Stimulated activated memory B cell treated with anti-CD40 and anti-IgM and Interleukin-4, amounts not matched to agents 10 μg/mL and 1 μg/mL and 100 μg/mL, for 72 hours (primary cell): ENCODE measurements at regions not wholly inside any gene's neighbourhood (a gene's known extent, or its start where the extent isn't known, plus 50 kb on each side); places are given as distances from the start of the nearest gene placed in this dataset.
"Not testable (repeated sequence)": the region's sequence is repeated elsewhere in the genome, so short reads cannot be mapped to it uniquely, and the experiment has no call there.

Experiments used
- ATAC-seq: fragments of 150-1000 bp; cut with Tn5 transposase; 2 replicates; pipeline ENCODE4 v1.10.0; 2021
- H3K27ac Mint-ChIP-seq: one replicate; pipeline ENCODE4 v1.8.0; 2022; ENCODE audit warnings: mild to moderate bottlenecking, mixed read lengths
- H3K27me3 Mint-ChIP-seq: one replicate; pipeline ENCODE4 v1.8.0; 2022; ENCODE audit warnings: mixed read lengths
- H3K36me3 Mint-ChIP-seq: one replicate; pipeline ENCODE4 v1.8.0; 2022; ENCODE audit warnings: mixed read lengths
- H3K4me1 Mint-ChIP-seq: one replicate; pipeline ENCODE4 v1.8.0; 2022; ENCODE audit warnings: mixed read lengths
- H3K4me3 Mint-ChIP-seq: one replicate; pipeline ENCODE4 v1.8.0; 2022; ENCODE audit warnings: mild to moderate bottlenecking, moderate library complexity, mixed read lengths
- H3K9me3 Mint-ChIP-seq: one replicate; pipeline ENCODE4 v1.8.0; 2022; ENCODE audit warnings: mixed read lengths

DNA sequence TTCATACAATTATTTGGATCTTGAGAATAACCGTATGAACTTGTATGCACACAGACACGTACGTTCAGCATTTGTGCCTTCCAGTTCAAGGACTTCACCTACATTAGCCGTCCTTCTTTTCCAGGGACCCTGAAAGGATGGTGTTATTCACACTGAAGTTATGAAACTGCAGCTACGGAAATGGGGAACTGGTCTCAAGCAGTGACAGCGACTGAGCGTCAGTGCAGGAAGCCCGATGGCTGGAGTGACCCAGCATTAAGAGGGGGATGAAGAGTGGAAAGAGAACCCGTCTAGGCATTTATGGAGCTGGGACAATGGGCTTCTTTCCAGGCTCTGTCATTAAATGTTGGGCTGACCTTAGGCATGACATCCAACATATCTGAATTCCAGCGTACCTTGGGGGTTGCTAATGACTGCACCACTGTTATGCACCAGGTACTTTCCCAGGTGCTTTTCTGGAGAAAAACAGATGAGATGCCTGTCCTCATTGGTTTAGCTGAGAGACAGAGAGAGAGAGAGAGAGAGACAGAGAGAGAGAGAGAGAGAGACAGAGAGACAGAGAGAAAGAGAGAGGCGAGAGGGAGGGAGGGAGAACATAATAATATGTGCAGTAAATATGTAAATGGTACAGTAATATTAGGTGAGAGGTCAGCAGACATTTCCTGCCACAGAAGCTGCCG lies 204.7 kb upstream of the EXOC2 start:
- Mint-ChIP-seq H3K4me1 (peaks cover 21% of the 10 kb centered on the region), H3K4me3 (peak overlapping the region; percentile 68), H3K36me3 (no peaks in the 10 kb centered on the region), H3K9me3 (no peaks in the 10 kb centered on the region), H3K27ac (peak overlapping the region; percentile 87), H3K27me3 (peaks cover 43% of the 10 kb centered on the region)
- ATAC-seq, result peak; percentile 79

DNA sequence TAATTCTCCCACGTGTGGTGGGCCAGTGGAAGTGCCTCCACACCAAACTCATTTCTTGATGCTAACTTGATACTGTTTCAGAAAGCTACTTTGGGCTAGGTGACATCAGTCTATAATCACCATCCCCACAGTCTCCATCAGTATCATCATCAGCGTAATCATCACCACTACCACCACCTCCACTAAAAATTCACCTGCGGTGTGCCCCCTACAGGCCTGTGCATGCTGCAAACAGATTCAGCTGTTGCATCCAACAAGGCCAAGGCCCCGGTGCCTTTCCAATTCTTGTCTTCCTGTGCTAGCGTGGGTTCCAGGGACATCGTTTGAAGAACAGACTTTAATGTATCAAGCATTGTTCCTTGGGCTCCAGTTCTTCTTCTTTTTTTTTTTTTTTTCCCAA lies 201.3 kb upstream of the EXOC2 start:
- H3K27ac Mint-ChIP-seq, result no peak overlapping the region
- peaks cover 21% of the 10 kb centered on the region for H3K4me1 Mint-ChIP-seq
- H3K36me3 Mint-ChIP-seq, result no peaks in the 10 kb centered on the region
- peaks cover 30% of the 10 kb centered on the region for H3K27me3 Mint-ChIP-seq
- H3K4me3 Mint-ChIP-seq, result no peak overlapping the region
- no peaks in the 10 kb centered on the region for H3K9me3 Mint-ChIP-seq
- no peak for ATAC-seq

DNA sequence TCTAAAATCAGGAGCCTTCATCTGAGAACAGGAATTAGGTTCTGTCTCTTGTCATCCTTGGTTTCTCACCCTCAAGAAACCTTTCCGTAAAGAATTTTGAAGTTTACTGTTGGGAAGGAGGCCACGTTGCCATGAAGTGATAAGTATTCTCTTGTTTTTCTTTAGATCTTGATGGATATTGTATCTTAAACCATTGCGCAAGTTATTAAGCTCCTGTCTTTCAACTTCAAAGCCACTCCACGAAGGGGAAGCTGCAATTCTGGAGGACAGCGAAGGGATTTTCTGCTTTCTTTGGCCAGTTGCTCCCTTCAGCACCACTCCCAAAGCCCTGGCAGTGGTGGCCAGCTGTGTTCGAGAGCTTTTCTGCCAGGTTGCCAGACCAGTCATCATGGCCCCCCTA lies 198.1 kb upstream of the EXOC2 start:
- no peak for ATAC-seq
- H3K27ac Mint-ChIP-seq, result no peak overlapping the region
- H3K36me3 Mint-ChIP-seq, result no peaks in the 10 kb centered on the region
- no peaks in the 10 kb centered on the region for H3K4me1 Mint-ChIP-seq
- H3K9me3 Mint-ChIP-seq, result no peaks in the 10 kb centered on the region
- no peak overlapping the region for H3K4me3 Mint-ChIP-seq
- H3K27me3 Mint-ChIP-seq, result peaks cover 9% of the 10 kb centered on the region

DNA sequence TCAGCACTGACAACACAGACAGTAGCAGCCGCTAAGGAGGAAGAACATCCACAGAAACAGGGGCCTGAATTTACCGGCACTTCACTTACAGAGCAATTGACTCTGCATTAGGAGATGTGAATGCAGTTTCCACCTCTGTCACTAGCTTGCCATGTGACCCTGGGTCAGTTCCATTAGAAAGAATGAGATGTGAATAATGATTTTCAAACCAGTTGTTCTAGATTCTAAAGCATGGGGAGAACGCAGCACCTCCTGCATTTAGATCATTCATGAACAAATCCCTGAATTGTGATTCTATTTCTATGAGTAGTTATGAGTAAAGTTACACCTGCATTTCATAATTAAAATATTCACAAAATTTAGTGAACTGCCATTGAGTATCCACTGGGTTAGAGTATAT lies 197.3 kb upstream of the EXOC2 start:
- no peaks in the 10 kb centered on the region for H3K36me3 Mint-ChIP-seq
- no peak for ATAC-seq
- no peaks in the 10 kb centered on the region for H3K9me3 Mint-ChIP-seq
- no peak overlapping the region for H3K27ac Mint-ChIP-seq
- H3K4me3 Mint-ChIP-seq, result no peak overlapping the region
- no peaks in the 10 kb centered on the region for H3K4me1 Mint-ChIP-seq
- H3K27me3 Mint-ChIP-seq, result peaks cover 9% of the 10 kb centered on the region

DNA sequence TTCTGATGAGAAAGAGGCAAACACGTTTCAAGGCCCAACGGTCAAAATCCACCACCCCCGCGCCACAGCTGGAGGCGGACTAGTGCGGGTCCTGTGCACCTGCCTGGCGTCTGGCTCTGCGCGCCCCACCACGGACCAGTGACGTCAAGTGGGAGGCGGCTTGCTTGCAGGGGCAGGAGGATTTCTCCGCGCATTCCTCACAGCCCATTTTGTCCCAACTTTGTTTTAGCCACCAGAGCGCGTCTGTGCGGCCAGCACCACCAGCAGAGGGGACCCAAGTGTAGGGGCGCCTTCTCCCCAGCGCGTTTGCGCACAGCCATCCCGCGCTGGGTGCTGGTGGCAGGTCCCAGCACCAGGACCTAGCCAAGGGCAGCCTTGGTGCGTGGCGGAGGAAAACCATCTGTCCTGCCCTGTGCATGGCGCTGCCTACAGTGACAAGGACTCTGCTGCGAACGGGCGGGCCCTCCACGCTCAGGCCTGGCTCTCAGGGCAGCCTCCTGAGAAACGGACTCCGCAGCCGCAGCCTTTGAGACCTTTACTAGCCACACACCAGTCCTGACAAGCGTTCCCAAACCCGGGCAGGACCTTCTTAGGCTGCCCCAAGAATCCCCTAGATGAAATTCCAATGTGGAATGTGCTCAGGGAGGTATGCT lies 194.8 kb upstream of the EXOC2 start:
- H3K27ac Mint-ChIP-seq, result no peak overlapping the region
- no peaks in the 10 kb centered on the region for H3K4me1 Mint-ChIP-seq
- H3K36me3 Mint-ChIP-seq, result no peaks in the 10 kb centered on the region
- H3K4me3 Mint-ChIP-seq, result no peak overlapping the region
- peaks cover 11% of the 10 kb centered on the region for H3K27me3 Mint-ChIP-seq
- no peak for ATAC-seq
- H3K9me3 Mint-ChIP-seq, result no peaks in the 10 kb centered on the region

DNA sequence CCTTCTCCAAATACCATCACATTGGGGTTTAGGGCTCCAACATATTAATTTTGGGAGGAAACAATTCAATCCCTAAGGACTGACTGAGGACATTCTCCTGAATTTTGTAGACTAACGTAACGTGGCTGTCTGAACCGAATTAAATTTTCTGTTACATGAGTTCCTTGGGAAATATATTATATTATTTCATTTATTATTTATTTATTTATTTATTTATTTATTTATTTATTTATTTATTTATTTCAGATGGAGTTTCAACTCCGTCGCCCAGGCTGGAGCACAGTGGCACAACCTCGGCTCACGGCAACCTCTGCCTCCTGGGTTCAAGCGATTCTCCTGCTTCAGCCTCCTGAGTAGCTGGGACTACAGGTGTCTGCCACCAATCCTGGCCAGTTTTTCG lies 193.2 kb upstream of the EXOC2 start:
- not testable (repeated sequence) for ATAC-seq, H3K4me1 Mint-ChIP-seq, H3K27ac Mint-ChIP-seq, H3K9me3 Mint-ChIP-seq, H3K4me3 Mint-ChIP-seq, H3K36me3 Mint-ChIP-seq
- peaks cover 18% of the 10 kb centered on the region for H3K27me3 Mint-ChIP-seq

DNA sequence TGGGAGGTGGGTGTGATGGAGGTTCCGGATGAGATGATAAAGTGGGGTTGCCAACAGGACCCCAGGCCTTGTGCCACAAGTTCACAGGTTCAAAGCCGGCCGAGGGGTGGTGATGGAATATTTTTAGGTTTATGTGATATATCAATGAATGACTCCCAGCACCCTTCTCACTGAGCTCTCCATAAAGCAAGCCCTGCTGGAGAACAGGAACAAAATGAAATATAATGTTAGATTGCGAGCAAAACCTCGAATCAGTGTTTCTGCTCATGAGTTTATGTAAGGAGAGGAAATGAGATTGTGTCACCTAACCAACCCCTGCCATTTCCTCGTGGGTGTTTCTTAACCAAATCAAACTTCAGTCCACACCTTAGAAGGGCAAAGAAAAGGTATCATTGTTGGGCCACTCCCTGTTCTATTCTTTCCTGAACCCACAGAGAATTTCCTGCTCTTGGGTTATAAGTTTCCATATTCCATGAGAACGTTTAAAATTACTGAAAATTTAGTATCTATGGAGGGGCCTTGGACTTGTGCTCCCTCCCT lies 192.2 kb upstream of the EXOC2 start:
- Mint-ChIP-seq H3K27ac (no peak overlapping the region), H3K36me3 (no peaks in the 10 kb centered on the region), H3K27me3 (peaks cover 18% of the 10 kb centered on the region), H3K4me1 (no peaks in the 10 kb centered on the region), H3K4me3 (no peak overlapping the region), H3K9me3 (no peaks in the 10 kb centered on the region)
- ATAC-seq, result no peak

DNA sequence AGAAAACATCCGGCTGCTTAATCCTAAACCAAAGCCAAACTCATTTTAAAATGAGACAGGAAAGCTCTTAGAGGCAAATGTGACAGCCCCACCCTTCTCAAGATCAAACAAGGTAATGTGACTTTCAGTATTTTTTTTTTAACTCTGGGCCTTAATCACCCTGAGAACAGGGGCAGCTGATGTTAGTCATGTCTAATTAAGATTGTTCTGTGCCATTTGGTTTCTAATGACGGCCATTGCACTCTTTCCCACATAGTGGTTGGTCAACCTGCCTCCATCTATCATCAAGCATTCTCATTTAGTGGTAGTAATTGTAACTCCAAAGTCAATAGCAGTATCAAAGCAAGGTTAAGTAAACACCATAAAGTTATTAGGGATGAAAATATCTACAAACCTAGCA lies 191.6 kb upstream of the EXOC2 start:
- no peaks in the 10 kb centered on the region for H3K4me1 Mint-ChIP-seq
- H3K27ac Mint-ChIP-seq, result no peak overlapping the region
- no peaks in the 10 kb centered on the region for H3K36me3 Mint-ChIP-seq
- H3K27me3 Mint-ChIP-seq, result peaks cover 18% of the 10 kb centered on the region
- no peaks in the 10 kb centered on the region for H3K9me3 Mint-ChIP-seq
- no peak for ATAC-seq
- no peak overlapping the region for H3K4me3 Mint-ChIP-seq

DNA sequence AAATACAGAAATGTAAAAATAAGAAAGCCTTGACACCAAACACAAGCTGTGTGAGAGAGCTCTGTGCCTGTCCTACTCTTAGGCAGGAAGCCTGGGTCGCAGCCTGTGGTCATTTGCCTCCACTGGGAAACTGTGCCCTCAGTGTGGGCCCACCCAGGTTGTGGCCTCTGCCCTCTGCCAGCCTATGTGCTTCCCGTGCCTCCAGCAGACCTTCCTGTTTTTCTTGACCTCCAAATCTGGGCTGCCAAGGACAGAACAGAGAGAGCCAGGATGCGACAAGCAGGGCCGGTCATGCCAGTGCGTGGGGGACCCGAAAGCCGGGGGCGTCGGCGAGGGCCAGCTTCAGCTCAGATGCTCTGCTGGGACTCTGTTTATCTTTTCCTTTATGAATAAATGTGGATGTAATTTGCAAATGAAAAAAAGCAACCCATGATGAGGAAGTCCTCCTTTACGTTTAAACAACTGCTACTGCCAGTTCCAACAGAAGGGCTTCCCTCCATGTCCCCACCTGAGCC lies 189.2 kb upstream of the EXOC2 start:
- no peaks in the 10 kb centered on the region for H3K4me1 Mint-ChIP-seq
- H3K27me3 Mint-ChIP-seq, result peaks cover 32% of the 10 kb centered on the region
- ATAC-seq, result no peak
- no peaks in the 10 kb centered on the region for H3K36me3 Mint-ChIP-seq
- no peaks in the 10 kb centered on the region for H3K9me3 Mint-ChIP-seq
- H3K4me3 Mint-ChIP-seq, result no peak overlapping the region
- no peak overlapping the region for H3K27ac Mint-ChIP-seq

DNA sequence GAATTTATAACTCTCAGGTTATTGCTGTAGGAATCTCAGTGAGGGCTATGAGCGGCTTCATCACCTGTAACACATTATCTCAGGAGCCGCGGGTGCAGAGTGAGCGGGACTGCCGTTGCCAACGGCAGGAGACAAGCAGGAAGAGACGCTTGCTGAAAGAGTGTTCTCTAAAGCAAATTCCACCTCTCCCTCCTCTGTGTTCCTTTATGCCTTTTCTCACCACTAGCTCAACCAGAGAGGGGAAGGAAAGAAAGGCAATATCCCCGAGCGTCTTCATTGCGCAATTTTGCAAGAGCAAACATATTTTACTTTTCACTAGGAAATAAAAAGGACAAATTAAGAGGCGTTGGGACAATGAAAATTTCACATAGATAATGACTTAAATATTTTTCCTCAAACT lies 185.2 kb upstream of the EXOC2 start:
- Mint-ChIP-seq H3K4me1 (no peaks in the 10 kb centered on the region), H3K27ac (no peak overlapping the region), H3K9me3 (no peaks in the 10 kb centered on the region), H3K4me3 (no peak overlapping the region), H3K27me3 (peaks cover 50% of the 10 kb centered on the region), H3K36me3 (no peaks in the 10 kb centered on the region)
- no peak for ATAC-seq

DNA sequence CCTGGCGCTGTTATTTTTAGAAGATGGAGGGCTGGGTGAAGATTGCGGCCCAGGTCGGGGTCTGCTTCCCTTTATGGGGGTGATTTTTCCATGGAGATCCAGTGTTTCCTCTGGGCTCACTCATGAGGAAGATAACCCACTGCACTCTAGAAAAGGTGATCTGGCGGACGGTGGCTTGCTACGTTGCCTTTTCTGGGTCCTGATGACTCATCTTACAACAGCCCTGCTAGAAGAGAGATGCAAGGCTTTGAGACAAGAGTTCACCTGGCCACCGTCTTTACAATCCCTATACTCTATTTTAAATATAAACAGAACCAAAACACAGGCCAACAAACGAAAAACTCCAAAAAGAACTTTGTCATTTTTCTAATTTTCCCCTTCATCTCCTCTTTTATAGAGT lies 182.1 kb upstream of the EXOC2 start:
- Mint-ChIP-seq H3K36me3 (no peaks in the 10 kb centered on the region), H3K4me1 (no peaks in the 10 kb centered on the region), H3K9me3 (no peaks in the 10 kb centered on the region), H3K27me3 (peaks cover 46% of the 10 kb centered on the region), H3K27ac (no peak overlapping the region), H3K4me3 (no peak overlapping the region)
- no peak for ATAC-seq

DNA sequence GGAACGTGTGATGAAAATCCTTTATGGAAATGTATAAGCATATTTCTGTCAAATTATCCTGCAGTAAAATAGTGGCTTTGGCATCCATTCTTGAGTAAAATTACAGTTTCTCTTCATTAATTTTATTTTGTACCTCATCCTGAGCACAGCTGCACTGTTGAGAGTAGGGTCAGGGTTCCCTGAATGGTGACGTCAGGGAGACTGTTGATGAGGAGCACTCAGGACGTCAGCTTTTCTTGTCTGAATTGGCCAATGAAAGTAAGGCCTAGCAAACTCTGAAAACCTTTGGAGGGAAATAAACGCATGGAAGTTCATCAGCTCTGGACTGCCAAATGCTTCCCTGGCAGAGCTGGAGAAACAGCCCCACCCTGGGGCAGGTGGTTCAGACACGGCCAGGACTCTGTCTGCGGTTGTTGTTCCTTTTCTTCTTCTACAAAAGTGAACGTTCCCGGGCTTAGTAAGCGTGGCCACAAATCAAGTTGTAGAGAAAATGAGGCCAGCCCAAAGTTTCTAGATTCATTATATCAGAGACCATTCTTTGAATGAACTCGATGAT lies 179.7 kb upstream of the EXOC2 start:
- Mint-ChIP-seq H3K4me1 (no peaks in the 10 kb centered on the region), H3K9me3 (no peaks in the 10 kb centered on the region), H3K27ac (no peak overlapping the region), H3K4me3 (no peak overlapping the region), H3K36me3 (no peaks in the 10 kb centered on the region), H3K27me3 (peaks cover 50% of the 10 kb centered on the region)
- ATAC-seq, result no peak

DNA sequence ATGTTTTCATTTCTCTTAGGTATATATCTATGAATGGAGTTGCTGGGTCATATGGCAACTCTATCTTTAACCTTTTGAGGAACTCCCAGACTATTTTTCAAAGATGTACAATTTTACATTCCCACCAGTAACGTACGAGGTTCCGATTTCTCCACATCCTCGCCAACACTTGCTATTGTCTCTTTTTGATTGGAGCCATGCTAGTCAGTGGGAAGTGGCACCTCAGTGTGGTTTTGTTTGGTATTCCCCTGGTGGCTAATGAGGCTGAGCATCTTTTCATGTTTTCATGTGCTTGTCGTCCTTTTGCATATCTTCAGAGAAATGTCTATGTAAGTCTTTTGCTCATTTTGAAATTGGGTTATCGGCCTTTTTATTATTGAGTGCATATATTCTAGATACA lies 178.6 kb upstream of the EXOC2 start:
- Mint-ChIP-seq H3K4me3 (no peak overlapping the region), H3K27me3 (peaks cover 46% of the 10 kb centered on the region), H3K36me3 (no peaks in the 10 kb centered on the region), H3K27ac (no peak overlapping the region), H3K9me3 (no peaks in the 10 kb centered on the region), H3K4me1 (peaks cover 2% of the 10 kb centered on the region)
- ATAC-seq, result no peak

DNA sequence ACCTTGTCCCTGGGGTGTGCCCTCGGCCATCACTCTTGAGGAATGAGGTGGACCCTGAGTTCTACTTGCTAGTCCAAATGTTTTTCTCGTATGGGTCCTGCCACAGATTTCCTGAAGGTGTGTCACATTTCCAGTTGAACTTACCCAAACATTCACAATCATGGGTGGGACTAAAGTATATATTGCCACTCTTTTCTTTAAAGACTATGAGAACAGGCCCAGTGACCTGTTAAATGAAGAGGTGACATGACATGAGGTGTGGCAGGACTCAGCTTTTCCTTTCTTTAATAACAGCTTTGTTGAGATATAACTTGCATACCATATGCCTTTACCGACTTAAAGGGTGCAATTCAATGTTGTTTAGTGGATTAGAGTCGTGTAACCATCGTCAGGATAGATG lies 177.2 kb upstream of the EXOC2 start:
- peaks cover 5% of the 10 kb centered on the region for H3K4me1 Mint-ChIP-seq
- peaks cover 51% of the 10 kb centered on the region for H3K27me3 Mint-ChIP-seq
- H3K36me3 Mint-ChIP-seq, result no peaks in the 10 kb centered on the region
- no peaks in the 10 kb centered on the region for H3K9me3 Mint-ChIP-seq
- H3K4me3 Mint-ChIP-seq, result no peak overlapping the region
- H3K27ac Mint-ChIP-seq, result no peak overlapping the region
- ATAC-seq, result no peak

DNA sequence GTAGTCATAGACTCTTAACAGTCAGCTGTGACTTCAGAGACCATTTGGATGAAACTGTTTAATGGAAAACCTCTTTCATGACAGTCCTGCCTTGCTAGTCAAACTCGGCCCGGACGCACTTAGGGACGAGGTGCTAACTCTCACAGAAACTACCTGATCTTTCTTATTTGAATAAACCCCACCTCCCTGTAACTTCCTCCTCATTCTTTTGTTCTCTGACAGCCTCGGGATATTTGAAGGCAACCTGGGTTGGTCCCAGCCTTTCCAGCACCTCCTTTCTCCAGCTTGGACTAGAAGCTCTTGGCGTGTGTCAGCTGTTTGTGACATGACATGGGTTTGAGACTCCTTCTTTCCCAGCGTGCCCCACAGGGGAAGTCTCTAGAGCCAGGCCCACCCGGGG lies 175.3 kb upstream of the EXOC2 start:
- Mint-ChIP-seq H3K27ac (no peak overlapping the region), H3K4me1 (peaks cover 5% of the 10 kb centered on the region), H3K36me3 (no peaks in the 10 kb centered on the region), H3K4me3 (no peak overlapping the region), H3K9me3 (no peaks in the 10 kb centered on the region), H3K27me3 (peaks cover 48% of the 10 kb centered on the region)
- no peak for ATAC-seq

DNA sequence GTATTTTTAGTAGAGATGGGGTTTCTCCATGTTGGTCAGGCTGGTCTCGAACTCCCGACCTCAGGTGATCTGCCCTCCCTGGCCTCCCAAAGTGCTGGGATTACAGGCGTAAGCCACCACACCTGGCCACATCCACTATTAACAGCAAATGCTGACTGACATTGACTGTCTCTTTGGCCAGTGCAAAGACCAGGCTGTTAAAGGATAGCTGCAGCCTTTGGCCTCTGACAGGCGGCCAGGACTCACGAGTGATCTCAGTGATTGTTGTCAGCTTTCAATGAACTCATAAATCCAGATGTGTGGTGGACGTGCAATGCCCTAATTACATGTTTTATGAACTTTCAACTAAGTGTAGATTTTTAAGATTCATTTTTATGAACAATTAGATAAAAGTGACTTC lies 174.4 kb upstream of the EXOC2 start:
- Mint-ChIP-seq H3K9me3 (no peaks in the 10 kb centered on the region), H3K27ac (no peak overlapping the region), H3K4me1 (peaks cover 5% of the 10 kb centered on the region), H3K36me3 (no peaks in the 10 kb centered on the region), H3K4me3 (no peak overlapping the region), H3K27me3 (peaks cover 43% of the 10 kb centered on the region)
- ATAC-seq, result no peak
